Fibroblast of mammary gland (primary cell): ENCODE measurements at regions not wholly inside any gene's neighbourhood (a gene's known extent, or its start where the extent isn't known, plus 50 kb on each side); places are given as distances from the start of the nearest gene placed in this dataset.

Source experiments
- DNase-seq: peaks from one replicate; pipeline ENCODE4 v3.0.0-alpha.2; 2010; ENCODE audit warnings: low read depth
- H3K4me3 ChIP-seq: 2 replicates; pipeline ENCODE4 v1.5.1; 2011; ENCODE audit warnings: low read depth, mild to moderate bottlenecking, low read length, moderate library complexity; ENCODE audit not compliant: control insufficient read depth
- CTCF ChIP-seq: conservative IDR thresholded peaks from 2 replicates; pipeline ENCODE4 v1.5.1; 2011; ENCODE audit warnings: low read depth, low read length, inconsistent platforms; ENCODE audit not compliant: control insufficient read depth, insufficient read depth

GRCh38 chr10:47206449-47207280, 93.3 kb upstream of the GDF10 start:
- no peak overlapping the region for H3K4me3 ChIP-seq
- no peak for DNase-seq

DNA sequence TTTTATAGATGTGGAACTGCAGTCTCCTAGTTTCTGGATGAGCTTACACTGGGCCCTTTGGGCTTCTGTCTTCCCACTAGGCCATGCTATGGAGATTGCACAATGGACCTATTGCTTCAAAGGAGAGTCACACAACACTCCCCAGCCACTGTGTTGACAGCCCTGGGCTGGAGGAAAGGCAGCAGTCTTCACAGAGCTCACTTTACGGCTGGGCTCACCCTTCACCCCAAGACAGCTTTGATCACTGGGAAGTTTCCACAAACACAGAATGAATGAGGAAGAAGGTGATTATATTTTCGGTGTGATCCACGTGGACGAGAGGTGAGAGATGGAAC, 92.7 kb upstream of the GDF10 start:
- no peak for DNase-seq

More at GRCh38 chr10:47206449-47207280, 93.3 kb upstream of the GDF10 start:
- TF ChIP-seq CTCF, result no peak

GRCh38 chr10:47207894-47208469, 92.0 kb upstream of the GDF10 start:
- no peak overlapping the region for H3K4me3 ChIP-seq
- no peak for TF ChIP-seq CTCF
- no peak for DNase-seq

More for the DNA sequence above, 92.7 kb upstream of the GDF10 start:
- no peak overlapping the region for H3K4me3 ChIP-seq
- TF ChIP-seq CTCF, result no peak

DNA sequence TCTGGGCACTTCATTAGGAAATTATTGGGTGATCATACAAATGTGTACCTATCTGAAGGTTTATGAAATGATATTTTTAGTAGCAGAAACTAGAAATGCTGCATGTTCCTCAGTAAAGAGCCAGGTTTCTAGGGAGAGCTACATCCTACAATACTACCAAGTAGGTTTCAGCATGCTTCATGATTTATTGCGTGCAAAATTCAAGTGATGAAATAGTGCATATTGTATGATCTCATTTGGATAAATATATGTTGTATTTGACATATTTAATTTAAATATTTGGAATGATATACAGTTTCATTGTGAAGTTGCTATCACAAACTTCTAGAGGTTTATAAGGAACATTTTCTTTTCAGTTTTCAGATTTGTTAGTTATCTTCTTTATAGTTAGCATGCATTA, 90.5 kb upstream of the GDF10 start:
- H3K4me3 ChIP-seq, result no peak overlapping the region
- no peak for DNase-seq
- no peak for TF ChIP-seq CTCF

- H3K4me3 ChIP-seq, result no peak overlapping the region
- TF ChIP-seq CTCF, result no peak
- DNase-seq, result no peak
Observed at GRCh38 chr10:47214520-47214919, 85.5 kb upstream of the GDF10 start.

GRCh38 chr10:47217113-47217512, 82.9 kb upstream of the GDF10 start:
- no peak overlapping the region for H3K4me3 ChIP-seq
- no peak for DNase-seq
- no peak for TF ChIP-seq CTCF
